ENCODE measurements at regions not wholly inside any gene's neighbourhood (a gene's known extent, or its start where the extent isn't known, plus 50 kb on each side); places are given as distances from the start of the nearest gene placed in this dataset.

DNA sequence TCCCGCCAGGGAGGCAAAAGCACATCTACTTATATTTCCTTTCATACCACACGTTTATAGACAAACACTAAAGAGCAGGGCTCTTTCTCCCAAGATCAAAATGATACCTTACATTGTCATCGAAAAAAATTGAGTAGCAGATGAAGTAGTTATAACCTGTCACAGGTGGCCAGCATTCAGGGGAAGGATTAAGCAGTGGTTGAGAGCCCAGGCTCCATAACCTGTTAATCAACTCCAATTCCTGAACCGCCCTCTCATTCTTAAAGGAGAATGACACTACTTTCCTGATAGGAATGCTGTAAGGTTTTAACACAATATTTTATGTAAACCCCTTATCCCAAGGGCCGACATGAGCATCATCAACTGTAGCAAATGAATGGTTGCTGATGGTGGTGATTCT is 268.9 kb upstream of the KCNIP4 start:
- no peaks in the 10 kb centered on the region for H3K9me3 Mint-ChIP-seq
- intact Hi-C loops (cut with DNase I, micrococcal nuclease), result no loop called here
- no peaks in the 10 kb centered on the region for H3K36me3 Mint-ChIP-seq (ENCODE audit: low read depth)
- no peaks in the 10 kb centered on the region for H3K27me3 Mint-ChIP-seq
- Histone ChIP-seq H3K4me3 (ENCODE audit: low read length) (no peak overlapping the region), H3K27me3 (ENCODE audit: control insufficient read depth in 1 of 2, insufficient read depth in 2 of 2, low read length in 2 of 2) (no peaks in the 10 kb centered on the region), H3K9me3 (ENCODE audit: control insufficient read depth in 1 of 2, insufficient read depth in 1 of 2, low read length in 2 of 2) (peaks cover 0 to 3% of the 10 kb centered on the region in 2 experiments), H3K27ac (ENCODE audit: low read depth in 1 of 2, low read length in 2 of 2) (no peak overlapping the region), H3K36me3 (ENCODE audit: insufficient read depth, low read length) (no peaks in the 10 kb centered on the region), H3K4me1 (ENCODE audit: insufficient read depth, low read length) (no peaks in the 10 kb centered on the region)
- no peak overlapping the region for H3K4me3 Mint-ChIP-seq
- TF ChIP-seq CTCF (IDR thresholded peaks at IDR 0.05), result no peak
- no peak overlapping the region for H3K27ac Mint-ChIP-seq
- no peaks in the 10 kb centered on the region for H3K4me1 Mint-ChIP-seq (ENCODE audit: low read depth)
- ATAC-seq (ENCODE audit: poor library complexity), result no peak
- ChIA-PET POLR2A (no interaction called here), CTCF (no interaction called here)
- DNase-seq, result no peak

- no peak overlapping the region for H3K4me3 ChIP-seq (ENCODE audit: low read length)
- DNase-seq, result no peak
- H3K4me1 ChIP-seq (ENCODE audit: insufficient read depth, low read length), result no peaks in the 10 kb centered on the region
- no peaks in the 10 kb centered on the region for H3K27me3 ChIP-seq (ENCODE audit: control insufficient read depth in 1 of 2, insufficient read depth in 2 of 2, low read length in 2 of 2)
- no peak overlapping the region for H3K27ac ChIP-seq (ENCODE audit: low read depth in 1 of 2, low read length in 2 of 2)
- intact Hi-C loops (cut with DNase I, micrococcal nuclease), result no loop called here
- Mint-ChIP-seq H3K27me3 (no peaks in the 10 kb centered on the region), H3K4me3 (no peak overlapping the region), H3K27ac (no peak overlapping the region), H3K4me1 (ENCODE audit: low read depth) (no peaks in the 10 kb centered on the region), H3K9me3 (no peaks in the 10 kb centered on the region), H3K36me3 (ENCODE audit: low read depth) (no peaks in the 10 kb centered on the region)
- no peaks in the 10 kb centered on the region for H3K36me3 ChIP-seq (ENCODE audit: insufficient read depth, low read length)
- no peak for TF ChIP-seq CTCF (IDR thresholded peaks at IDR 0.05)
- ChIA-PET POLR2A (no interaction called here), CTCF (no interaction called here)
- H3K9me3 ChIP-seq (ENCODE audit: control insufficient read depth in 1 of 2, insufficient read depth in 1 of 2, low read length in 2 of 2), result peaks cover 0 to 3% of the 10 kb centered on the region in 2 experiments
- ATAC-seq (ENCODE audit: poor library complexity), result no peak
Measured at GRCh38 chr4:22216278-22216677, 267.7 kb upstream of the KCNIP4 start.

- intact Hi-C loops (cut with DNase I, micrococcal nuclease), result no loop called here
- Mint-ChIP-seq H3K27ac (no peak overlapping the region), H3K4me3 (no peak overlapping the region), H3K36me3 (ENCODE audit: low read depth) (no peaks in the 10 kb centered on the region), H3K27me3 (no peaks in the 10 kb centered on the region), H3K4me1 (ENCODE audit: low read depth) (no peaks in the 10 kb centered on the region), H3K9me3 (no peaks in the 10 kb centered on the region)
- no peak for TF ChIP-seq CTCF (IDR thresholded peaks at IDR 0.05)
- no peak overlapping the region for H3K4me3 ChIP-seq (ENCODE audit: low read length)
- no peak for DNase-seq
- ChIA-PET POLR2A (no interaction called here), CTCF (no interaction called here)
- no peaks in the 10 kb centered on the region for H3K4me1 ChIP-seq (ENCODE audit: insufficient read depth, low read length)
- no peak overlapping the region for H3K27ac ChIP-seq (ENCODE audit: low read depth in 1 of 2, low read length in 2 of 2)
- no peaks in the 10 kb centered on the region for H3K27me3 ChIP-seq (ENCODE audit: control insufficient read depth in 1 of 2, insufficient read depth in 2 of 2, low read length in 2 of 2)
- H3K9me3 ChIP-seq (ENCODE audit: control insufficient read depth in 1 of 2, insufficient read depth in 1 of 2, low read length in 2 of 2), result no peaks in the 10 kb centered on the region
- no peak for ATAC-seq (ENCODE audit: poor library complexity)
- no peaks in the 10 kb centered on the region for H3K36me3 ChIP-seq (ENCODE audit: insufficient read depth, low read length)
Measured at GRCh38 chr4:22215084-22215483, 266.5 kb upstream of the KCNIP4 start.

Measured in CD4-positive, alpha-beta T cell (primary cell).